ENCODE measurements at regions not wholly inside any gene's neighbourhood (a gene's known extent, or its start where the extent isn't known, plus 50 kb on each side); places are given as distances from the start of the nearest gene placed in this dataset.

GRCh38 chr14:65255583-65256461 is 153.5 kb upstream of the MAX start:
- H3K4me1 ChIP-seq (ENCODE audit: control insufficient read depth, insufficient read depth, low read length), result peaks cover 16% of the 10 kb centered on the region
- H3K27me3 ChIP-seq (ENCODE audit: control insufficient read depth, insufficient read depth, low read length), result no peaks in the 10 kb centered on the region
- H3K27ac ChIP-seq (ENCODE audit: low read length), result peak overlapping the region; percentile 54; the same call in 1 of the 2 replicates
- ChIA-PET POLR2A (no interaction called here), CTCF (no interaction called here)
- H3K9me3 ChIP-seq (ENCODE audit: control insufficient read depth, insufficient read depth, low read depth, low read length), result no peaks in the 10 kb centered on the region
- no TSS peak for BruUV-seq (replicated peaks)
- in situ Hi-C loops (cut with HindIII; ENCODE audit: low pct_unique_long_range_greater_than_20kb, low sequenced_read_pairs) (no loop called here), intact Hi-C loops (cut with micrococcal nuclease; ENCODE audit: unreplicated experiment) (no loop called here)
- DNase-seq (ENCODE audit: low read depth, low spot score), result no peak
- H3K4me3 ChIP-seq (ENCODE audit: low read depth in 2 of 2, low read length in 2 of 2), result no peak overlapping the region
- no peak for TF ChIP-seq CTCF (IDR thresholded peaks at IDR 0.05)
- no peak for TF ChIP-seq TCF7L2 (IDR thresholded peaks at IDR 0.05; ENCODE audit: low read depth, low read length)
- TF ChIP-seq POLR2AphosphoS5 (IDR thresholded peaks at IDR 0.05; ENCODE audit: low read depth, low read length), result no peak
- no peak for TF ChIP-seq REST (IDR thresholded peaks at IDR 0.05; ENCODE audit: insufficient read depth in 1 of 2, low read depth in 2 of 2, low read length in 1 of 2)
- TF ChIP-seq SIN3A (IDR thresholded peaks at IDR 0.05; ENCODE audit: borderline replicate concordance, insufficient read depth, low read depth, low read length), result no peak
- H3K36me3 ChIP-seq (ENCODE audit: control insufficient read depth, insufficient read depth, low read length), result no peaks in the 10 kb centered on the region
- peak; percentile 78 for ATAC-seq

- ChIA-PET CTCF (no interaction called here), POLR2A (no interaction called here)
- BruUV-seq (replicated peaks), result no TSS peak
- no peak for ATAC-seq
- in situ Hi-C loops (cut with HindIII; ENCODE audit: low pct_unique_long_range_greater_than_20kb, low sequenced_read_pairs), result no loop called here
- Histone ChIP-seq H3K36me3 (ENCODE audit: control insufficient read depth, insufficient read depth, low read length) (no peaks in the 10 kb centered on the region), H3K9me3 (ENCODE audit: control insufficient read depth, insufficient read depth, low read depth, low read length) (no peaks in the 10 kb centered on the region), H3K27me3 (ENCODE audit: control insufficient read depth, insufficient read depth, low read length) (no peaks in the 10 kb centered on the region), H3K4me3 (ENCODE audit: low read depth in 2 of 2, low read length in 2 of 2) (no peak overlapping the region), H3K27ac (ENCODE audit: low read length) (no peak overlapping the region), H3K4me1 (ENCODE audit: control insufficient read depth, insufficient read depth, low read length) (peaks cover 16% of the 10 kb centered on the region)
- DNase-seq (ENCODE audit: low read depth, low spot score), result no peak
- intact Hi-C loops (cut with micrococcal nuclease; ENCODE audit: unreplicated experiment), result no loop called here
- TF ChIP-seq TCF7L2 (IDR thresholded peaks at IDR 0.05; ENCODE audit: low read depth, low read length) (no peak), SIN3A (IDR thresholded peaks at IDR 0.05; ENCODE audit: borderline replicate concordance, insufficient read depth, low read depth, low read length) (no peak), POLR2AphosphoS5 (IDR thresholded peaks at IDR 0.05; ENCODE audit: low read depth, low read length) (no peak), CTCF (IDR thresholded peaks at IDR 0.05) (no peak), REST (IDR thresholded peaks at IDR 0.05; ENCODE audit: insufficient read depth in 1 of 2, low read depth in 2 of 2, low read length in 1 of 2) (no peak)
Observed at GRCh38 chr14:65256714-65257113, 154.4 kb upstream of the MAX start.

All from Panc1 (cell line).